ENCODE measurements at regions not wholly inside any gene's neighbourhood (a gene's known extent, or its start where the extent isn't known, plus 50 kb on each side); places are given as distances from the start of the nearest gene placed in this dataset.

- TF ChIP-seq CREB1 (CRISPR knock-in tag; IDR thresholded peaks at IDR 0.05; ENCODE audit: low read depth) (no peak), EZH2phosphoT487 (IDR thresholded peaks at IDR 0.05; ENCODE audit: unreplicated experiment) (no peak), NANOG (IDR thresholded peaks at IDR 0.05; ENCODE audit: borderline replicate concordance) (no peak)
Observed at GRCh38 chr3:20842002-20842401, 656.0 kb upstream of the SGO1 start (continued).

- Mint-ChIP-seq H3K4me1 (peaks cover 11% of the 10 kb centered on the region; the same call in 2 of the 3 replicates), H3K27ac (no peak overlapping the region), H3K27me3 (ENCODE audit: insufficient read depth, low read depth, poor library complexity) (no peaks in the 10 kb centered on the region), H3K36me3 (ENCODE audit: low read depth) (no peaks in the 10 kb centered on the region), H3K9me3 (no peaks in the 10 kb centered on the region), H3K4me3 (no peak overlapping the region)
- Histone ChIP-seq H2AFZ (no peak overlapping the region), H3K4me2 (no peak overlapping the region), H4K20me1 (replicated peaks; ENCODE audit: insufficient read depth) (no peaks in the 10 kb centered on the region), H3K36me3 (ENCODE audit: insufficient read depth) (no peaks in the 10 kb centered on the region), H3K4me3 (no peak overlapping the region), H3K79me2 (replicated peaks; ENCODE audit: insufficient read depth) (no peaks in the 10 kb centered on the region), H3K27me3 (ENCODE audit: insufficient read depth) (no peaks in the 10 kb centered on the region), H3F3A (replicated peaks; ENCODE audit: low read depth) (no peaks in the 10 kb centered on the region), H3K4me1 (ENCODE audit: insufficient read depth) (peaks cover 7% of the 10 kb centered on the region; the same call in 1 of the 2 replicates), H3K27ac (ENCODE audit: low read depth) (no peak overlapping the region), H3K9me2 (ENCODE audit: insufficient read depth) (no peaks in the 10 kb centered on the region; the same call in 1 of the 2 replicates)
- DNase-seq (ENCODE audit: low spot score) (no peak), ATAC-seq (no peak)
- TF ChIP-seq ZNF331 (CRISPR knock-in tag; IDR thresholded peaks at IDR 0.05; ENCODE audit: low read depth) (no peak), ZNF462 (CRISPR knock-in tag; IDR thresholded peaks at IDR 0.05) (no peak), ZNF114 (CRISPR knock-in tag; IDR thresholded peaks at IDR 0.05) (no peak), STAT1 (IDR thresholded peaks at IDR 0.05; ENCODE audit: unreplicated experiment) (no peak), POLR2AphosphoS5 (IDR thresholded peaks at IDR 0.05; ENCODE audit: low read depth) (no peak)
Observed at GRCh38 chr3:20837676-20838302, 651.8 kb upstream of the SGO1 start.
